ENCODE measurements at regions not wholly inside any gene's neighbourhood (a gene's known extent, or its start where the extent isn't known, plus 50 kb on each side); places are given as distances from the start of the nearest gene placed in this dataset.

DNA sequence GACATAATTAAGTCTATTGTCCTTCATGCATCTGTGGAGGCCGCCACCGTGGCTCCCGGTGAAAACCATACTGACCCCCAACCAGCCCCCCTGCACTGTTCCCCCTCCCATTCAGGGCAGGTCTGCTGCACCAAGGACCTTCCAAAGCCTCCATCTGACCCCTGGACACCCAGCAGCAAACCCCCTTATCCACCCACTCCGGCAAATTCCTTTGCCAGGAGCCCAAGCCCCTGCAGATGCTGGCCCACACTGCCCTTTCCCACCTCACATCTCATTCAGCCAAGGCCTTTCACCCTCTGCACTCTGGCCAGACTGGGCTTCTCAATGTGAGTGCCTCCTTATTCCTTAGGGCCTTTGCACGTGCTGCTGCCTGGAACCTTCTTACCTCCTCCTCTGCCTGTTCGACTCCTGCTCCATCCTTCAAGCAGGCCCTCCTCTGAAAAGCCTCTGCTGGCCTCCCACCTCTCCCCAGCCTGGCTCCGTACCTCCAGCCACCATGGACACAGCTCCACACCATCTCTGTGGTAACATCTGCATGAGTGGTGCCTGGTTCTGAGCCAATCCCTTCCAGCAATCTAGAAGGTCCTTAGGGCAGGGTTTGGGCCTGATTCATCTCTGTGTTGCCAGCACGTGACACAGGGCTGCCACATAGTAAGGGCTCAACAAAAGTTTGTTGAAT, 230.7 kb downstream of the BCL11B start:
- CTCF ChIA-PET: no interaction called here
- H3K36me3 ChIP-seq (ENCODE audit: control insufficient read depth, insufficient read depth, low read length): no peaks in the 10 kb centered on the region
- TF ChIP-seq CTCF (IDR thresholded peaks at IDR 0.05; ENCODE audit: insufficient read depth, low read depth, low read length): no peak
- DNase-seq (ENCODE audit: low read depth): no peak
- POLR2A ChIA-PET: no interaction called here
- H3K27me3 ChIP-seq (ENCODE audit: control insufficient read depth, insufficient read depth, low read length): no peaks in the 10 kb centered on the region
- no peak overlapping the region for H3K4me3 ChIP-seq (ENCODE audit: low read depth, low read length)

- no peak for DNase-seq (ENCODE audit: low read depth)
- no peak for TF ChIP-seq CTCF (IDR thresholded peaks at IDR 0.05; ENCODE audit: insufficient read depth, low read depth, low read length)
- no peaks in the 10 kb centered on the region for H3K36me3 ChIP-seq (ENCODE audit: control insufficient read depth, insufficient read depth, low read length)
- no peak overlapping the region for H3K4me3 ChIP-seq (ENCODE audit: low read depth, low read length)
- POLR2A ChIA-PET: no interaction called here
- CTCF ChIA-PET: interaction anchor here (0.7 kb wide), 1 partner anchor 35 kb away, joined by 3 read pairs; no protein-coding TSS in a partner anchor
- no peaks in the 10 kb centered on the region for H3K27me3 ChIP-seq (ENCODE audit: control insufficient read depth, insufficient read depth, low read length)
Observed at GRCh38 chr14:99041820-99042174, 230.2 kb downstream of the BCL11B start.

GRCh38 chr14:99042381-99043266, 229.4 kb downstream of the BCL11B start:
- TF ChIP-seq CTCF (IDR thresholded peaks at IDR 0.05; ENCODE audit: insufficient read depth, low read depth, low read length): no peak
- no peaks in the 10 kb centered on the region for H3K36me3 ChIP-seq (ENCODE audit: control insufficient read depth, insufficient read depth, low read length)
- no peaks in the 10 kb centered on the region for H3K27me3 ChIP-seq (ENCODE audit: control insufficient read depth, insufficient read depth, low read length)
- DNase-seq (ENCODE audit: low read depth): no peak
- POLR2A ChIA-PET: no interaction called here
- H3K4me3 ChIP-seq (ENCODE audit: low read depth, low read length): no peak overlapping the region
- CTCF ChIA-PET: interaction anchor here (0.7 kb wide), 1 partner anchor 35 kb away, joined by 3 read pairs; no protein-coding TSS in a partner anchor

GRCh38 chr14:99043267-99043615, 228.8 kb downstream of the BCL11B start:
- Histone ChIP-seq H3K36me3 (ENCODE audit: control insufficient read depth, insufficient read depth, low read length) (no peaks in the 10 kb centered on the region), H3K27me3 (ENCODE audit: control insufficient read depth, insufficient read depth, low read length) (no peaks in the 10 kb centered on the region), H3K4me3 (ENCODE audit: low read depth, low read length) (no peak overlapping the region)
- ChIA-PET POLR2A (no interaction called here), CTCF (no interaction called here)
- TF ChIP-seq CTCF (IDR thresholded peaks at IDR 0.05; ENCODE audit: insufficient read depth, low read depth, low read length): no peak
- DNase-seq (ENCODE audit: low read depth): no peak

- POLR2A ChIA-PET: no interaction called here
- Histone ChIP-seq H3K4me3 (ENCODE audit: low read depth, low read length) (no peak overlapping the region), H3K36me3 (ENCODE audit: control insufficient read depth, insufficient read depth, low read length) (no peaks in the 10 kb centered on the region), H3K27me3 (ENCODE audit: control insufficient read depth, insufficient read depth, low read length) (no peaks in the 10 kb centered on the region)
- no peak for DNase-seq (ENCODE audit: low read depth)
- CTCF ChIA-PET: no interaction called here
- no peak for TF ChIP-seq CTCF (IDR thresholded peaks at IDR 0.05; ENCODE audit: insufficient read depth, low read depth, low read length)
Observed at GRCh38 chr14:99043756-99044155, 228.2 kb downstream of the BCL11B start.
